ENCODE measurements at regions not wholly inside any gene's neighbourhood (a gene's known extent, or its start where the extent isn't known, plus 50 kb on each side); places are given as distances from the start of the nearest gene placed in this dataset.

DNA sequence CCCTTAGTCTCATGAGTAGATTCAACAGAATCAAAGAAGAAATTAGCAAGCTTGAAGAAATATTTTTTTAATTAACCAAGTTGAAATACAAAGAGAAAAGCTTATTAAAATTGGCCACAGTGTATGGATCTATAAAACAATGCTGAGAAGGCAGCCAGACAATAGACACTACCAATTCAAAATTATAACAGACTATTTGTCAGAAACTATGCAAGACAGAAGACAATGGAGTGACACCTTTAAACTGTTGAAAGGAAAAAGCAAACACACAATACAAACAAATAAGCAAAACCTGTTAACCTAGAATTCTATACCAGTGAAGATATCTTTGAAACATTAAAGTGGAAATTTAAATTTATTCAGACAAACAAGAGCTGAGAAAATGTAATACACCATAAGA lies 225.4 kb downstream of the CASP12 start:
- Histone ChIP-seq H3K27ac (ENCODE audit: low read depth, low read length) (no peak overlapping the region), H3K4me1 (ENCODE audit: insufficient read depth, low read length) (peaks cover 7% of the 10 kb centered on the region), H3K9me3 (ENCODE audit: control insufficient read depth in 1 of 2, low read length in 2 of 2) (no peaks in the 10 kb centered on the region), H3K36me3 (ENCODE audit: insufficient read depth, low read length) (no peaks in the 10 kb centered on the region), H3K27me3 (ENCODE audit: insufficient read depth, low read length) (no peaks in the 10 kb centered on the region), H3K4me3 (ENCODE audit: low read length in 2 of 2) (no peak overlapping the region)
- Mint-ChIP-seq H3K9me3 (peaks cover 0 to 8% (median 6%) of the 10 kb centered on the region in 8 donors), H3K4me1 (peaks cover 7 to 11% (median 9%) of the 10 kb centered on the region in 4 donors), H3K27ac (no peak overlapping the region), H3K4me3 (no peak overlapping the region), H3K27me3 (peaks cover 0 to 3% of the 10 kb centered on the region in 2 donors), H3K36me3 (no peaks in the 10 kb centered on the region)
- intact Hi-C loops (cut with micrococcal nuclease): no loop called here
- ChIA-PET POLR2A (ENCODE audit: partially characterized antibody) (no interaction called here), CTCF (ENCODE audit: partially characterized antibody) (interaction anchor here (1.0 to 1.5 kb wide), 2 partner anchors 9 to 63 kb away, joined by 3 read pairs; no protein-coding TSS in a partner anchor)
- no peak for DNase-seq

DNA sequence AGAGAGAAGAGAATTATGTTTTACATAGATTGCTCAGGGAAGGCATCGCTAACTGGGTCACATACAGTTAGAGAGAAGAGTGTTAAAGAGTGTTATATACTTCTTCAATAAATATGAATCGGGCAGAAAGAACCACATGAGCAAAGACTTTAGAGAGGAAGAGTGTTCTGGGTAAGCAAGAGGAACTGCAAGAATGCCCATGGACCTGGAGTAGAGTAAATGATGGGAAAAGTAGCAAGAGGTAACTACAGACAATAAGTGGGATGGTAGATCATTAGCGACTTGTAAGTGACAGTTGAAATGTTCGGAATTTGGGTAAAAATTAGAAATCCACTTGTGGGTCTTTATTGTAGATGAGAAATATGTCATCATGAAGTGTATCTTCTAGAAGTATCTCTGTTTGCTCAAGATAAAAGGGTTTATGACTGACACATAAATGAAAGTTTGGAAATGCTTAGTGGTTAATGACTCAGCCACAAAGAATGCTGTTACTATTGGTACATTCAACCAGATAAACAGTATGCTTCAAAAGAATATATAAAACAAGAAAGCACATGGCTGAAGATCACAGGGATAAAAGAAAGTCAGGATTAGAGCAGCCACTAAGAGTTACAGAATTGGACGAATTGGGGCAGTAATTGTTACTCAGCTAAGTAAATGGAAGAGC lies 229.3 kb downstream of the CASP12 start:
- Histone ChIP-seq H3K4me3 (ENCODE audit: low read length in 2 of 2) (no peak overlapping the region), H3K27me3 (ENCODE audit: insufficient read depth, low read length) (no peaks in the 10 kb centered on the region), H3K27ac (ENCODE audit: low read depth, low read length) (no peak overlapping the region), H3K9me3 (ENCODE audit: control insufficient read depth in 1 of 2, low read length in 2 of 2) (no peaks in the 10 kb centered on the region), H3K4me1 (ENCODE audit: insufficient read depth, low read length) (peaks cover 7% of the 10 kb centered on the region), H3K36me3 (ENCODE audit: insufficient read depth, low read length) (no peaks in the 10 kb centered on the region)
- peak in 3 of 5 donors; percentile 2 to 24 (median 16) for DNase-seq
- Mint-ChIP-seq H3K4me3 (no peak overlapping the region), H3K27me3 (peaks cover 0 to 3% of the 10 kb centered on the region in 2 donors), H3K27ac (no peak overlapping the region), H3K36me3 (no peaks in the 10 kb centered on the region), H3K9me3 (peaks cover 0 to 3% (median 0%) of the 10 kb centered on the region in 8 donors), H3K4me1 (peaks cover 7 to 11% (median 9%) of the 10 kb centered on the region in 4 donors)
- intact Hi-C loops (cut with micrococcal nuclease): no loop called here
- CTCF ChIA-PET (ENCODE audit: partially characterized antibody): no interaction called here
- POLR2A ChIA-PET (ENCODE audit: partially characterized antibody): no interaction called here

- H3K4me3 ChIP-seq (ENCODE audit: low read length in 2 of 2): no peak overlapping the region
- H3K27me3 ChIP-seq (ENCODE audit: insufficient read depth, low read length): no peaks in the 10 kb centered on the region
- H3K27ac Mint-ChIP-seq: no peak overlapping the region
- peaks cover 0 to 3% of the 10 kb centered on the region in 2 donors for H3K27me3 Mint-ChIP-seq
- H3K36me3 Mint-ChIP-seq: no peaks in the 10 kb centered on the region
- no peaks in the 10 kb centered on the region for H3K9me3 ChIP-seq (ENCODE audit: control insufficient read depth in 1 of 2, low read length in 2 of 2)
- H3K9me3 Mint-ChIP-seq: peaks cover 0 to 3% (median 0%) of the 10 kb centered on the region in 8 donors
- no peak overlapping the region for H3K4me3 Mint-ChIP-seq
- no peaks in the 10 kb centered on the region for H3K36me3 ChIP-seq (ENCODE audit: insufficient read depth, low read length)
- H3K4me1 Mint-ChIP-seq: peaks cover 7 to 13% (median 9%) of the 10 kb centered on the region in 4 donors
- DNase-seq: no peak
- no peak overlapping the region for H3K27ac ChIP-seq (ENCODE audit: low read depth, low read length)
- ChIA-PET POLR2A (ENCODE audit: partially characterized antibody) (no interaction called here), CTCF (ENCODE audit: partially characterized antibody) (no interaction called here)
- intact Hi-C loops (cut with micrococcal nuclease): no loop called here
- peaks cover 7% of the 10 kb centered on the region for H3K4me1 ChIP-seq (ENCODE audit: insufficient read depth, low read length)
These were observed 231.6 kb downstream of the CASP12 start for GRCh38 chr11:104666624-104667023.

DNA sequence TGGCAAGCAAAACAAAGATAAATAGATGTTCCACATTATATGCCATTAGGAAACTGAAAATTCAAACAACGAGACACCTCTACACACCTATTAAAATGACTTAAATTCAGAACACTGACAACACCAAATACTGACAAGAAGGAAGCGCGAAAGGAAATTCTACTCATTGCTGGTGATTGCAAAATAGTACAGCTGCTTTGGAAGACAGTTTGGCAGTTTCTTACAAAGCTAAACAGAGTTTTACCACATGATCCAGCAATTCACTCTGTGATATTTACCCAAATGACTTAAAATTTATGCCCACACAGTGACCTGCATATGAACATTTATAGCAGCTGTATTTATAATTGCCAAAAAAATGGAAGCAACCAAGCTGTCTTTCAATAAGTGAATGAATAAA lies 232.6 kb downstream of the CASP12 start:
- H3K4me3 Mint-ChIP-seq: no peak overlapping the region
- Histone ChIP-seq H3K4me3 (ENCODE audit: low read length in 2 of 2) (no peak overlapping the region), H3K4me1 (ENCODE audit: insufficient read depth, low read length) (peaks cover 7% of the 10 kb centered on the region), H3K9me3 (ENCODE audit: control insufficient read depth in 1 of 2, low read length in 2 of 2) (no peaks in the 10 kb centered on the region), H3K36me3 (ENCODE audit: insufficient read depth, low read length) (no peaks in the 10 kb centered on the region), H3K27ac (ENCODE audit: low read depth, low read length) (no peak overlapping the region), H3K27me3 (ENCODE audit: insufficient read depth, low read length) (no peaks in the 10 kb centered on the region)
- H3K36me3 Mint-ChIP-seq: no peaks in the 10 kb centered on the region
- no peak for DNase-seq
- ChIA-PET CTCF (ENCODE audit: partially characterized antibody) (no interaction called here), POLR2A (ENCODE audit: partially characterized antibody) (no interaction called here)
- intact Hi-C loops (cut with micrococcal nuclease): no loop called here
- H3K9me3 Mint-ChIP-seq: peaks cover 0 to 4% (median 0%) of the 10 kb centered on the region in 8 donors
- no peaks in the 10 kb centered on the region for H3K27me3 Mint-ChIP-seq
- H3K27ac Mint-ChIP-seq: no peak overlapping the region
- peaks cover 7 to 10% (median 9%) of the 10 kb centered on the region in 4 donors for H3K4me1 Mint-ChIP-seq

DNA sequence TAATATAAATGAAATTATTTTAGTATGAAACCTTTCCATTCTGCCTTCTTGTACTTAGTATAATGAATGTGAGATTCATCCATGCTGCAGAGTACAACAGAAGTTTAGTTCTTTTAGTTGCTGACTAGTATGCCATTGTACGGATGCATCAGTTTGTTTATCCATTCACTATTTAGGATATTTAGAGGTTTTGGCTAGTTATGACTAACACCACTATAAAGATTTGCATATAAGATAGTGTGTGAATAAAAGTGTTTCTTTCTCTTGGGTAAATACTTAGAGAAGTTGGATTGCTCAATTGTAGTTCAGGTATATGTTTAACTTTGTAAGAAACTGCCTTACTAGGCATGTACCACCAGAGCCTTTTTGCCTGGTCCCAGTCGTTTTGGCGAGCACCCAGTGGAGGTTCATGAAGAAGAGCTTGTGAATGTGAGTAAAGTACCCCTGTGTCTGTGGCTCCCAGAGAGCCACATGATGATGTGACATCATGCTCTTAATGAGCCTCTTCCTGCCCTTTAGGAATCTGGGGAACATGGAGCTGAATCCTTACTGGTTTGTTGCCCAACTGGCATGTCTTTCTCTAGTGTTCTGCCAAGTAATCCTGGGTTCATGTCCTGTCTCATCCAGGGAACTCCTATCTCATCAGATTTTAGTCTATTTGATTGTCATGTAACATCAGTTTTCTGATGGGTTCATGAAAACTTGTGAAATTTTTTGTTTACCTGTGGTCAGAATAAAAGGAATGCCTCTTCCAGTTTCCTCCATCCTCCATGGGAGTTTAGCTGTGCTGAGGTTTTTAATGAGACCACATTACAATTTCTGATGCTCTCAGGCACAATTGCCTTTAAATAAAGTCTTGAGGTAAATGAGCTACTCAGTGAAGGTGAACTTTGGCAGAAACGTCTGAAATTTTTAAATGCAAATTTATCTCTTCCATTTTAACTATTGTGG lies 234.8 kb downstream of the CASP12 start:
- Histone ChIP-seq H3K27ac (ENCODE audit: low read depth, low read length) (no peak overlapping the region), H3K4me1 (ENCODE audit: insufficient read depth, low read length) (no peaks in the 10 kb centered on the region), H3K27me3 (ENCODE audit: insufficient read depth, low read length) (no peaks in the 10 kb centered on the region), H3K9me3 (ENCODE audit: control insufficient read depth in 1 of 2, low read length in 2 of 2) (no peaks in the 10 kb centered on the region), H3K36me3 (ENCODE audit: insufficient read depth, low read length) (no peaks in the 10 kb centered on the region), H3K4me3 (ENCODE audit: low read length in 2 of 2) (no peak overlapping the region)
- H3K36me3 Mint-ChIP-seq: no peaks in the 10 kb centered on the region
- no peaks in the 10 kb centered on the region for H3K27me3 Mint-ChIP-seq
- ChIA-PET CTCF (ENCODE audit: partially characterized antibody) (interaction anchor here (1.0 kb wide), 1 partner anchor 9 kb away, joined by 3 read pairs; no protein-coding TSS in a partner anchor), POLR2A (ENCODE audit: partially characterized antibody) (no interaction called here)
- peaks cover 0 to 4% (median 0%) of the 10 kb centered on the region in 8 donors for H3K9me3 Mint-ChIP-seq
- H3K27ac Mint-ChIP-seq: no peak overlapping the region
- H3K4me3 Mint-ChIP-seq: no peak overlapping the region
- peaks cover 0 to 2% (median 0%) of the 10 kb centered on the region in 4 donors for H3K4me1 Mint-ChIP-seq
- intact Hi-C loops (cut with micrococcal nuclease): no loop called here
- DNase-seq: no peak

DNA sequence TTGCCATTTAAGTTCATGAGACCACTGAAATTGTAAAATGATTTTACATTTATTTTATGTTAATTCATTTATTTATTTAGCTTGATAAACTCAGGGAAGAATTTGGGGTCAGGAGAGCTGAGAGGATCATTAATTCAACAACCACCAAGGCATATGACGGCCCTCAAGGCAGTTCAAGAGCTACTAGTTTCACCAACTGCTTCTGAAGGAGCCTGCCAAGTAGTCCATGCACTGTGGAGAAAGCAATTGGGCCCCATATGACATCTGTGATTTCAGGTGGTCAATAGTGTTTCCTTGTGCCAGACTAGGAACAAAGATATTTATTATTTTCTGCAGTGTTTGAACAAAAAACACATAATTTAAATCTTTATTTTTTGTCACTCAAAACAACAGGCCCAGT lies 236.4 kb downstream of the CASP12 start:
- Mint-ChIP-seq H3K4me1 (peaks cover 0 to 7% (median 1%) of the 10 kb centered on the region in 4 donors), H3K27ac (no peak overlapping the region)
- no peaks in the 10 kb centered on the region for H3K27me3 ChIP-seq (ENCODE audit: insufficient read depth, low read length)

GRCh38 chr11:104661471-104661870 lies 236.8 kb downstream of the CASP12 start:
- intact Hi-C loops (cut with micrococcal nuclease): no loop called here
- Mint-ChIP-seq H3K27ac (no peak overlapping the region), H3K36me3 (no peaks in the 10 kb centered on the region), H3K9me3 (peaks cover 0 to 4% (median 0%) of the 10 kb centered on the region in 8 donors), H3K27me3 (no peaks in the 10 kb centered on the region), H3K4me3 (no peak overlapping the region), H3K4me1 (peaks cover 0 to 8% (median 1%) of the 10 kb centered on the region in 4 donors)
- POLR2A ChIA-PET (ENCODE audit: partially characterized antibody): no interaction called here
- CTCF ChIA-PET (ENCODE audit: partially characterized antibody): no interaction called here
- H3K27ac ChIP-seq (ENCODE audit: low read depth, low read length): no peak overlapping the region
- H3K4me3 ChIP-seq (ENCODE audit: low read length in 2 of 2): no peak overlapping the region
- H3K27me3 ChIP-seq (ENCODE audit: insufficient read depth, low read length): no peaks in the 10 kb centered on the region
- no peak for DNase-seq
- no peaks in the 10 kb centered on the region for H3K36me3 ChIP-seq (ENCODE audit: insufficient read depth, low read length)
- no peaks in the 10 kb centered on the region for H3K9me3 ChIP-seq (ENCODE audit: control insufficient read depth in 1 of 2, low read length in 2 of 2)
- H3K4me1 ChIP-seq (ENCODE audit: insufficient read depth, low read length): no peaks in the 10 kb centered on the region

More for the DNA sequence above, 236.4 kb downstream of the CASP12 start:
- Histone ChIP-seq H3K27ac (ENCODE audit: low read depth, low read length) (no peak overlapping the region), H3K4me1 (ENCODE audit: insufficient read depth, low read length) (no peaks in the 10 kb centered on the region), H3K4me3 (ENCODE audit: low read length in 2 of 2) (no peak overlapping the region), H3K36me3 (ENCODE audit: insufficient read depth, low read length) (no peaks in the 10 kb centered on the region), H3K9me3 (ENCODE audit: control insufficient read depth in 1 of 2, low read length in 2 of 2) (no peaks in the 10 kb centered on the region)
- Mint-ChIP-seq H3K36me3 (no peaks in the 10 kb centered on the region), H3K4me3 (no peak overlapping the region), H3K9me3 (peaks cover 0 to 4% (median 0%) of the 10 kb centered on the region in 8 donors), H3K27me3 (no peaks in the 10 kb centered on the region)
- ChIA-PET CTCF (ENCODE audit: partially characterized antibody) (no interaction called here), POLR2A (ENCODE audit: partially characterized antibody) (no interaction called here)
- intact Hi-C loops (cut with micrococcal nuclease): no loop called here
- DNase-seq: no peak
